H9 (cell line): ENCODE measurements at regions not wholly inside any gene's neighbourhood (a gene's known extent, or its start where the extent isn't known, plus 50 kb on each side); places are given as distances from the start of the nearest gene placed in this dataset.

Experiments used
- DNase-seq: peaks from one replicate; pipeline ENCODE4 v3.0.0-alpha.2; 2017
- H2AFZ ChIP-seq: one replicate; pipeline ENCODE4 v1.6.1; 2013; ENCODE audit warnings: mild to moderate bottlenecking, low read length, control low read depth, moderate library complexity
- H2AK5ac ChIP-seq: 2 replicates; pipeline ENCODE4 v1.6.1; 2013; ENCODE audit warnings: low read length, control low read depth, mixed read lengths; ENCODE audit not compliant: insufficient read length
- H2BK120ac ChIP-seq: one replicate; pipeline ENCODE4 v1.6.1; 2013; ENCODE audit warnings: low read depth, mild to moderate bottlenecking, low read length, control low read depth, inconsistent platforms; ENCODE audit not compliant: poor library complexity, severe bottlenecking
- H2BK12ac ChIP-seq: 2 replicates; pipeline ENCODE4 v1.6.1; 2013; ENCODE audit warnings: low read length, control low read depth, mixed read lengths, low read depth; ENCODE audit not compliant: insufficient read length
- H2BK15ac ChIP-seq: 2 replicates; pipeline ENCODE4 v1.6.1; 2013; ENCODE audit warnings: low read depth, low read length, control low read depth
- H2BK20ac ChIP-seq: one replicate; pipeline ENCODE4 v1.6.1; 2013; ENCODE audit warnings: low read depth, mild to moderate bottlenecking, low read length, control low read depth, inconsistent platforms; ENCODE audit not compliant: poor library complexity, severe bottlenecking
- H2BK5ac ChIP-seq: 2 replicates; pipeline ENCODE4 v1.6.1; 2013; ENCODE audit warnings: low read length, control low read depth, mixed read lengths; ENCODE audit not compliant: insufficient read length
- H3K14ac ChIP-seq: 2 replicates; pipeline ENCODE4 v1.6.1; 2013; ENCODE audit warnings: low read length, control low read depth; ENCODE audit not compliant: insufficient read depth
- H3K18ac ChIP-seq: 2 replicates; pipeline ENCODE4 v1.6.1; 2013; ENCODE audit warnings: low read depth, mild to moderate bottlenecking, mixed read lengths, low read length, control low read depth; ENCODE audit not compliant: insufficient read length
- H3K23ac ChIP-seq: 2 replicates; pipeline ENCODE4 v1.6.1; 2013; ENCODE audit warnings: low read length, control low read depth, mixed read lengths, low read depth; ENCODE audit not compliant: insufficient read length
- H3K23me2 ChIP-seq: 2 replicates; pipeline ENCODE4 v1.6.1; 2013; ENCODE audit warnings: low read depth, mild to moderate bottlenecking, mixed read lengths, low read length, control low read depth; ENCODE audit not compliant: insufficient read length, poor library complexity, severe bottlenecking
- H3K27ac ChIP-seq: 2 replicates; pipeline ENCODE4 v1.5.1; 2013; ENCODE audit warnings: low read length, control low read depth, mixed read lengths, low read depth; ENCODE audit not compliant: insufficient read length
- H3K27me3 ChIP-seq: 2 replicates; pipeline ENCODE4 v1.6.1; 2013; ENCODE audit warnings: low read length, control low read depth, inconsistent platforms; ENCODE audit not compliant: insufficient read depth
- H3K4ac ChIP-seq: 2 replicates; pipeline ENCODE4 v1.6.1; 2013; ENCODE audit warnings: low read depth, mild to moderate bottlenecking, control low read depth, inconsistent platforms, low read length, moderate library complexity
- H3K4me1 ChIP-seq: 2 replicates; pipeline ENCODE4 v1.6.1; 2013; ENCODE audit warnings: low read length, control low read depth, inconsistent platforms; ENCODE audit not compliant: insufficient read depth
- H3K4me2 ChIP-seq: 2 replicates; pipeline ENCODE4 v1.6.1; 2013; ENCODE audit warnings: low read length, control low read depth, mixed read lengths; ENCODE audit not compliant: insufficient read length, insufficient read depth
- H3K56ac ChIP-seq: 2 replicates; pipeline ENCODE4 v1.6.1; 2013; ENCODE audit warnings: low read depth, mild to moderate bottlenecking, mixed read lengths, low read length, control low read depth; ENCODE audit not compliant: insufficient read length
- H3K79me1 ChIP-seq: 2 replicates; pipeline ENCODE4 v1.6.1; 2013; ENCODE audit warnings: low read depth, mild to moderate bottlenecking, moderate library complexity, low read length, control low read depth, inconsistent platforms; ENCODE audit not compliant: insufficient read depth, poor library complexity, severe bottlenecking
- H3K79me2 ChIP-seq: 2 replicates; pipeline ENCODE4 v1.6.1; 2013; ENCODE audit warnings: low read length, control low read depth, inconsistent platforms; ENCODE audit not compliant: insufficient read depth
- H3K9ac ChIP-seq: 2 replicates; pipeline ENCODE4 v1.6.1; 2013; ENCODE audit warnings: low read length, control low read depth, mixed read lengths; ENCODE audit not compliant: insufficient read length; ENCODE audit errors: extremely low read depth
- H3K9me3 ChIP-seq: one replicate; pipeline ENCODE4 v1.6.1; 2013; ENCODE audit warnings: low read depth, low read length, inconsistent platforms; ENCODE audit not compliant: control insufficient read depth
- H3T11ph ChIP-seq: one replicate; pipeline ENCODE4 v1.6.1; 2013; ENCODE audit warnings: mild to moderate bottlenecking, low read length, control low read depth, inconsistent platforms
- H4K20me1 ChIP-seq: one replicate; pipeline ENCODE4 v1.6.1; 2013; ENCODE audit not compliant: control insufficient read depth, insufficient read length, insufficient read depth
- H4K5ac ChIP-seq: 2 replicates; pipeline ENCODE4 v1.6.1; 2013; ENCODE audit warnings: low read depth, mild to moderate bottlenecking, mixed read lengths, low read length, control low read depth; ENCODE audit not compliant: insufficient read length
- H4K8ac ChIP-seq: replicated peaks from 2 replicates; pipeline ENCODE4 v1.6.1; 2013; ENCODE audit warnings: low read length, control low read depth, mixed read lengths, low read depth; ENCODE audit not compliant: insufficient read length
- H4K91ac ChIP-seq: 2 replicates; pipeline ENCODE4 v1.6.1; 2013; ENCODE audit warnings: low read depth, mild to moderate bottlenecking, moderate library complexity, mixed read lengths, low read length, control low read depth; ENCODE audit not compliant: insufficient read length
- H3K27ac Mint-ChIP-seq, 3 experiments: 2 replicates in 2 of 3; 3 replicates in 1 of 3; pipeline ENCODE4 v1.8.0; 2020 to 2021; ENCODE audit warnings: mixed read lengths in 3 of 3, mild to moderate bottlenecking in 1 of 3, moderate library complexity in 1 of 3
- H3K27me3 Mint-ChIP-seq: 2 replicates; pipeline ENCODE4 v1.8.0; 2021; ENCODE audit warnings: low read depth, mild to moderate bottlenecking, moderate library complexity, mixed read lengths
- H3K36me3 Mint-ChIP-seq, 3 experiments: 2 replicates in 2 of 3; 3 replicates in 1 of 3; pipeline ENCODE4 v1.8.0; 2020 to 2021; ENCODE audit warnings: low read depth in 3 of 3, mixed read lengths in 3 of 3; ENCODE audit not compliant: insufficient read depth in 1 of 3
- H3K4me1 Mint-ChIP-seq, 2 experiments: 2 replicates each; pipeline ENCODE4 v1.8.0; 2020; ENCODE audit warnings: mixed read lengths in 2 of 2
- H3K4me3 Mint-ChIP-seq, 2 experiments: 2 replicates in 1 of 2; 3 replicates in 1 of 2; pipeline ENCODE4 v1.8.0; 2020 to 2021; ENCODE audit warnings: mild to moderate bottlenecking in 2 of 2, mixed read lengths in 2 of 2, moderate library complexity in 1 of 2
- H3K9me3 Mint-ChIP-seq, 2 experiments: 2 replicates in 1 of 2; 3 replicates in 1 of 2; pipeline ENCODE4 v1.8.0; 2020; ENCODE audit warnings: mild to moderate bottlenecking in 2 of 2, mixed read lengths in 2 of 2, moderate library complexity in 1 of 2
- CTCF ChIP-seq: fragments of 200-600 bp; sonication (generic); conservative IDR thresholded peaks from 3 replicates; pipeline ENCODE4 v1.8.0; 2021; ENCODE audit warnings: antibody characterized with exemption, mild to moderate bottlenecking
- WGBS: extraction: QIAGEN DNeasy Blood & Tissue Kit; methylation state at CpG from one replicate; pipeline ENCODE4 v1.1.7; 2013; ENCODE audit warnings: missing lambda C conversion rate, low lambda C conversion rate, mixed read lengths; ENCODE audit not compliant: insufficient read length; ENCODE audit errors: extremely low coverage; 5-methylcytosine and 5-hydroxymethylcytosine counted together

GRCh38 chr18:6624271-6624660, 105.2 kb upstream of the ARHGAP28 start:
- H4K5ac ChIP-seq: no peak overlapping the region
- H4K91ac ChIP-seq: no peak overlapping the region
- no peak overlapping the region for H3K9ac ChIP-seq
- Mint-ChIP-seq H3K36me3 (no peaks in the 10 kb centered on the region), H3K9me3 (no peaks in the 10 kb centered on the region), H3K4me1 (peaks cover 10 to 17% of the 10 kb centered on the region in 2 experiments), H3K27ac (no peak overlapping the region), H3K27me3 (no peaks in the 10 kb centered on the region), H3K4me3 (no peak overlapping the region)
- no peak overlapping the region for H4K8ac ChIP-seq
- H2AFZ ChIP-seq: no peak overlapping the region
- WGBS: no CpG with 5 or more reads among the region's 5 CpGs
- no peak overlapping the region for H2BK5ac ChIP-seq
- H3K9me3 ChIP-seq: no peaks in the 10 kb centered on the region
- H3K27me3 ChIP-seq: no peaks in the 10 kb centered on the region
- no peaks in the 10 kb centered on the region for H3K79me1 ChIP-seq
- no peaks in the 10 kb centered on the region for H4K20me1 ChIP-seq
- H2BK12ac ChIP-seq: no peak overlapping the region
- H2BK15ac ChIP-seq: no peak overlapping the region
- DNase-seq: no peak
- no peak overlapping the region for H2BK120ac ChIP-seq
- no peaks in the 10 kb centered on the region for H3K4me1 ChIP-seq
- H3K14ac ChIP-seq: no peak overlapping the region
- no peak overlapping the region for H3K18ac ChIP-seq
- no peak overlapping the region for H3K27ac ChIP-seq
- H3K4me2 ChIP-seq: no peak overlapping the region
- no peaks in the 10 kb centered on the region for H3K79me2 ChIP-seq
- H3K23me2 ChIP-seq: no peaks in the 10 kb centered on the region
- no peak overlapping the region for H2AK5ac ChIP-seq
- H3K56ac ChIP-seq: no peak overlapping the region
- no peak overlapping the region for H3K4ac ChIP-seq
- no peak overlapping the region for H3T11ph ChIP-seq
- H3K23ac ChIP-seq: no peak overlapping the region
- no peak for TF ChIP-seq CTCF
- H2BK20ac ChIP-seq: no peak overlapping the region
